Activated naive CD4-positive, alpha-beta T cell treated with anti-CD3 and anti-CD28 coated beads, Interleukin-2, amount 50 U/mL, for 72 hours (primary cell): ENCODE measurements at regions not wholly inside any gene's neighbourhood (a gene's known extent, or its start where the extent isn't known, plus 50 kb on each side); places are given as distances from the start of the nearest gene placed in this dataset.
"Not testable (repeated sequence)": the region's sequence is repeated elsewhere in the genome, so short reads cannot be mapped to it uniquely, and the experiment has no call there.

ENCODE experiments used
- ATAC-seq, 2 donors: fragments of 150-1000 bp; cut with Tn5 transposase; 2 replicates each; pipeline ENCODE4 v1.10.0; 2021; ENCODE audit warnings: mild to moderate bottlenecking in 2 of 2, moderate library complexity in 2 of 2
- DNase-seq, 2 donors: peaks; one replicate each; pipeline ENCODE4 v3.0.0; 2021 to 2022; ENCODE audit warnings: low spot score in 2 of 2
- H3K27ac Mint-ChIP-seq, 2 donors: one replicate each; pipeline ENCODE4 v1.8.0; 2022; ENCODE audit warnings: mild to moderate bottlenecking in 2 of 2, mixed read lengths in 2 of 2
- H3K36me3 Mint-ChIP-seq, 2 donors: one replicate each; pipeline ENCODE4 v1.8.0; 2022; ENCODE audit warnings: mixed read lengths in 2 of 2
- H3K9me3 Mint-ChIP-seq, 2 donors: one replicate each; pipeline ENCODE4 v1.8.0; 2022; ENCODE audit warnings: mixed read lengths in 2 of 2

GRCh38 chr1:60773099-60773498 is 309.3 kb upstream of the NFIA start:
- not testable (repeated sequence) for DNase-seq, H3K36me3 Mint-ChIP-seq, ATAC-seq, H3K27ac Mint-ChIP-seq
- H3K9me3 Mint-ChIP-seq = peaks cover 5 to 13% of the 10 kb centered on the region in 2 donors

GRCh38 chr1:60769082-60769481 is 313.3 kb upstream of the NFIA start:
- DNase-seq = no peak

GRCh38 chr1:60765204-60765603 is 317.2 kb upstream of the NFIA start:
- DNase-seq = no peak
- no peak for ATAC-seq
- H3K9me3 Mint-ChIP-seq = peaks cover 0 to 8% of the 10 kb centered on the region in 2 donors
- no peaks in the 10 kb centered on the region for H3K36me3 Mint-ChIP-seq
- no peak overlapping the region for H3K27ac Mint-ChIP-seq

More at GRCh38 chr1:60769082-60769481, 313.3 kb upstream of the NFIA start:
- no peak overlapping the region for H3K27ac Mint-ChIP-seq
- peaks cover 5 to 17% of the 10 kb centered on the region in 2 donors for H3K9me3 Mint-ChIP-seq
- ATAC-seq = no peak
- H3K36me3 Mint-ChIP-seq = no peaks in the 10 kb centered on the region

DNA sequence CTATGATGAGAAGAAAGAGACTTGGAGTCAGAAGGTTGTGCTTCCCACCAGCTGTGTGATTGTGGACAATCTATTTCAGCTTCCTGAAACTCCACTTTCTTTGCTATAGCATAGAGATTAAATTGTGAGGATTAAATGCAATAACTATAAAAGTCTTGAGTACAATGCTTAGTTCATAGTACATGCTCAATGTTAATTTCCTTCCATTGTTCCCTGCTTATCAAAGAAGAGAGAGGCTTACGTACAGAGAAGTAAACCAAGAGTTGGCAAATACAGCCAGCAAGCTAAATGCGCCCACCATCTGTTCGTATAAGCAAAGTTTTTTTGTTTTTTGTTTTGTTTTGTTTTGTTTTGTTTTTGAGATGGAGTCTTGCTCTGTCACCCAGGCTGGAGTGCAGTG is 317.9 kb upstream of the NFIA start:
- DNase-seq = no peak
- H3K27ac Mint-ChIP-seq = no peak overlapping the region
- no peaks in the 10 kb centered on the region for H3K36me3 Mint-ChIP-seq
- ATAC-seq = no peak
- H3K9me3 Mint-ChIP-seq = peaks cover 0 to 5% of the 10 kb centered on the region in 2 donors

- Mint-ChIP-seq H3K27ac (no peak overlapping the region), H3K36me3 (no peaks in the 10 kb centered on the region), H3K9me3 (peaks cover 0 to 4% of the 10 kb centered on the region in 2 donors)
- ATAC-seq (no peak), DNase-seq (no peak)
Observed at GRCh38 chr1:60763741-60764140, 318.6 kb upstream of the NFIA start.

DNA sequence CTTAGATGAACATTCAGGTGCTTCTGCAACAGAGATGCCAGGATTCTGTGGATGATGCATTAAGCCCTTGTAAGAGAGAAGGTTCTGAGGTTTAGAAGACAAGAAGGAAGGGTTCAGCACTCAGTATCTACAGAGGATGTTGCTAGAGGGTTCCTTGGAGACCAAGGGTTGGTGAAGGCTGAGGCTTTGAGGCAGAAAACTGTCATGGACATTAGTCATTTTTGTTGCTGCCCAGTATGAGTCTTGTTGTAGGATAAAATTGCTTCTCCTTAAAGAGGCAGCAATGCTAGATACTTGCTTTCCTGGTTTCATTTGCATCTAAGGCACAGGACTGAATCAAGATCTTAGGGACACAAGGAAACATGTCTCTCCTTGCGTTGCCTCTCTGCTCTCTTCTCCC is 319.4 kb upstream of the NFIA start:
- H3K27ac Mint-ChIP-seq = no peak overlapping the region
- DNase-seq (no peak), ATAC-seq (no peak)
- peaks cover 0 to 4% of the 10 kb centered on the region in 2 donors for H3K9me3 Mint-ChIP-seq
- no peaks in the 10 kb centered on the region for H3K36me3 Mint-ChIP-seq

DNA sequence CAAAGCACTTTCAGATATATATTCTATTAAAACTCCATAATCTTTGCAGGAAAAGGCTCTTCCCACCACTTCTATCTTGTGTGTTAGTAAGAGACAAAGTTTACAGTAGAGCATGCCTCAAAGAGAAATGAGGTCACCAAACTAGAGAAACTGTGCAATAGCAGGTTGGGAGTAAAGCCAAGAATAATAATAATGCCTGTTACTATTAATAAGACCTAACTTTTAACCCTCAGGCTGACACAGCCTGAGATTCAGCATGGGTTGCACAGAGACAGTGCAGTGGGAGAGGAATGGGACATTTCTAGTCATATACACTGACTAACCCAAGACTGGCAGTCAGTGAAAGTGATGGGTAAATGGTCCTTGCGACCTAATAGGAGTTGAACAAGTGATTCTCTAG is 320.2 kb upstream of the NFIA start:
- no peak for ATAC-seq
- peaks cover 0 to 4% of the 10 kb centered on the region in 2 donors for H3K9me3 Mint-ChIP-seq
- no peaks in the 10 kb centered on the region for H3K36me3 Mint-ChIP-seq
- no peak for DNase-seq
- H3K27ac Mint-ChIP-seq = no peak overlapping the region

DNA sequence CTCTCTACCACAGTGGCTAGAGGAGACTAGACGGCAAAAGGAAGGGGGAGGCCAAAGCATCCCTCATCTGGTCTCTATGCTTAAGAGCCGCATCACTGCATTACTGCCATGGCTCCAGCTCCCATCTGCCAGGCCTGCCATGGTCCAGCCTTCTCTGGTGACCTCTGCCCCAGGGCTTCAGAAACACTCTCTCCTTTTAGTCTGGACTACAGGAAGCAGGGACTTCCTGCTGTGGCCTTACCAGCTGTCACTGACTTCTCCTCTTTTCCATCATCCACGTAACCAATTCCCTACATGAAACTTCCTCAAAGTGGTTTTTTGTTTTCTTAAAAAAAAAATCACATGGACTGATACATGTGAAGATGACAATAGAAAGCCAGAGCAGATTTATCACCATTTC is 323.1 kb upstream of the NFIA start:
- ATAC-seq = no peak
- Mint-ChIP-seq H3K27ac (no peak overlapping the region), H3K9me3 (no peaks in the 10 kb centered on the region), H3K36me3 (no peaks in the 10 kb centered on the region)
- DNase-seq = no peak

DNA sequence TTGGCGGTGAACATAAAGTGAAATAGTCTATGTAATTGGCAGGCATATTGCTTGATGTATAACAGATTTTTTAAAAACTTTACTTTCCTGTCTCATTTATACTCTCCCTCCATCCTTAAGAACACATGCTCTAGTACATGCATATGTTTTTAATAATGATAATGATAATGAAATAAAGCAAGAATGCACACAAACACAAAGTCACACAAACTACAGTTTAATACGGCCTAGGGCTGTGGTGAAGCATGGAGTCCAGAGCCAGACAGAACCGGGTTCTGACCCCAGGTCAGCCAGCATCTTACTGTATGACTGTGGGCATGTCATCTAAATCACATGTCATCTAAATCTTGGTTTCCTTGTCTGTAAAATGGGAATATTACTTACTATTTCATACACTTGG is 324.9 kb upstream of the NFIA start:
- DNase-seq (no peak), ATAC-seq (no peak)
- no peak overlapping the region for H3K27ac Mint-ChIP-seq
- no peaks in the 10 kb centered on the region for H3K36me3 Mint-ChIP-seq
- no peaks in the 10 kb centered on the region for H3K9me3 Mint-ChIP-seq

- no peak for DNase-seq
- H3K36me3 Mint-ChIP-seq = no peaks in the 10 kb centered on the region
- no peaks in the 10 kb centered on the region for H3K9me3 Mint-ChIP-seq
- H3K27ac Mint-ChIP-seq = no peak overlapping the region
- no peak for ATAC-seq
Observed at GRCh38 chr1:60753036-60753900, 329.1 kb upstream of the NFIA start.

DNA sequence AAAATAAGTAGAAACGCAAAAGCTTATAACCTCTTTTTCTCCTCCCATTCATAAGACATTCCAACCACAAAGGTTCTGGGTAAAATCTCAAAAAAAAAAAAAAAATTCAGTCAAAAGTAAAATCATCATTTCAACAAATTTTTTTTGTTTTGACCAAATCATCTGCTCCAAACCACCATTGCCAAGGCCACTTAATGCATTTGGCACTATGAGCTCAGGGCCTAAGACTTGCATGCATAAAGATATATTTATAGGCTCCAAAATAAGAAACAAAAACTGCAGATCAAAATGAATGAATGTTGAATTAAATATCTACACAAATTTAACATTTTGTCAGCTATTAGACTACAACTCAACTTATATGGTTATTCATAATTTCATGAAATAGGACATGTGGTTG is 331.1 kb upstream of the NFIA start:
- H3K36me3 Mint-ChIP-seq = no peaks in the 10 kb centered on the region
- no peaks in the 10 kb centered on the region for H3K9me3 Mint-ChIP-seq
- ATAC-seq (no peak), DNase-seq (no peak)
- H3K27ac Mint-ChIP-seq = no peak overlapping the region

DNA sequence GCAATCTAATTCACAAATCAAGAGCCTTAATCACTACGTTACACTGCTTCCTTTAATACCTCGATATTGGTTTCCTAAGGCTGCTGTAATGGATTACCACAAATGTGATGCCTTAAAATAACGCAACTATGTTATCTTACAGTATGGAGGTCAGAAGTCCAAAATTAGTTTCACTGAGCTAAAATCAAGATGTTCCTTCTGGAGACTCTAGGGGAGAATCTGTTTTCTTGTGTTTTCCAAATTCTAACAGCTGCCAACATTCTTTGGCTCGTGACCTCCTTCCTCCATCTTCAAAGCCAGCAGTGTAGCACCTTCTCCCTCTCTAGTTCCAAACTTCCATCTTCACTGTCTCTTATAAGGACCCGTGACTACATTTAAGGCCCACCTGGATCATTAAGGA is 335.0 kb upstream of the NFIA start:
- Mint-ChIP-seq H3K27ac (no peak overlapping the region), H3K9me3 (no peaks in the 10 kb centered on the region), H3K36me3 (no peaks in the 10 kb centered on the region)
- ATAC-seq (no peak), DNase-seq (no peak)

DNA sequence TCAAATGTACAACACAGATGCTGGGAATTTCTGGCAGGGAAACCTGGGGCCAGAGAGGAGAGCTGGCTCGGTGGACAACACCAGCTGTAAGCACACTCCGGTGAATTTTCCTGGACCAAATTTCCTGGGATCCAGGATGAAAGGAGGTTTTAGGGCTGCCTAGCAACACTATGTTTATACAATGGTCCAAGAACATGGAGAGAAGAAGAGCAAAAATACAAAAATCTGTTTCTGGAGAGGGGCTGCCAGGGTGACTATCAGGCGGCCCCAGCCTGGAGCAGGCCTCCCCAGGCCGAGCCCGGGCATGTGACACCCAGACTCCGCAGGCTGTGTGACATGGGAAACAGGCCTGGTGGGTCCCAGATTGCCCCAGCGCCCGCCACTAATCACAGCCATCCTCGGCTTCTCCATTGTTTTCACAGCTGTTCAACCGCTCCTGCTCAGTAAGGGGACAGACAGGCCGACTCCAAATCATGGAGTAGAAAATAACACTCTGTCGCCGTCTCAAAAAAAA is 336.0 kb upstream of the NFIA start:
- H3K36me3 Mint-ChIP-seq = no peaks in the 10 kb centered on the region
- H3K27ac Mint-ChIP-seq = no peak overlapping the region
- ATAC-seq (no peak), DNase-seq (no peak)
- H3K9me3 Mint-ChIP-seq = no peaks in the 10 kb centered on the region

- H3K9me3 Mint-ChIP-seq = no peaks in the 10 kb centered on the region
- no peaks in the 10 kb centered on the region for H3K36me3 Mint-ChIP-seq
- ATAC-seq = no peak
- H3K27ac Mint-ChIP-seq = no peak overlapping the region
- DNase-seq = no peak
Observed at GRCh38 chr1:60745484-60745883, 336.9 kb upstream of the NFIA start.

- no peaks in the 10 kb centered on the region for H3K9me3 Mint-ChIP-seq
- DNase-seq (no peak), ATAC-seq (no peak)
- no peak overlapping the region for H3K27ac Mint-ChIP-seq
- no peaks in the 10 kb centered on the region for H3K36me3 Mint-ChIP-seq
Observed at GRCh38 chr1:60742339-60742738, 340.0 kb upstream of the NFIA start.

- Mint-ChIP-seq H3K36me3 (no peaks in the 10 kb centered on the region), H3K9me3 (no peaks in the 10 kb centered on the region), H3K27ac (no peak overlapping the region)
- DNase-seq (no peak), ATAC-seq (no peak)
Observed at GRCh38 chr1:60740154-60740553, 342.2 kb upstream of the NFIA start.

- DNase-seq = no peak
Observed at GRCh38 chr1:60739729-60740128, 342.6 kb upstream of the NFIA start.

DNA sequence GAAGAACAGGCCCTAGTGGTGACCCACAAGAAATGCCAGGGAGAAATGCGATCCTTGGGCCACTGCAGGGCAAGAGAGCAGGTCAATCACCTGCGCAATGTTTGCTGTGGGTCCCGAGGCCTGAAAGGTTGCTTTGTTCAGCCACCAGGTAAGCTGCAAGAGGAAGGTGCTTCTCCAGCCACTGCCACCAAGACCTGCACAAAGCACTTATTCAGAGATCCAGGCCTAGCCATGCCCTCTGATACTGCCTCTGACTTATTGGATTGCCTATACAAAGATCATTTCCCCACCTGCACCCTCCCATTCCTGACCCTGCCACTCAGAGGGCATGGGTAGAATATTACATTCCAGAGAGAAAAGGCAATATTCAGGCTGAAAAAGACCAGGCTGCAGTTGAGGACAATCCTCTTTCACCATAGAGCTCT is 349.4 kb upstream of the NFIA start:
- DNase-seq = no peak
- ATAC-seq = no peak
- Mint-ChIP-seq H3K9me3 (no peaks in the 10 kb centered on the region), H3K27ac (no peak overlapping the region), H3K36me3 (no peaks in the 10 kb centered on the region)

More at GRCh38 chr1:60739729-60740128, 342.6 kb upstream of the NFIA start:
- no peaks in the 10 kb centered on the region for H3K36me3 Mint-ChIP-seq
- H3K27ac Mint-ChIP-seq = no peak overlapping the region
- H3K9me3 Mint-ChIP-seq = no peaks in the 10 kb centered on the region
- ATAC-seq = no peak
